GM21367 (cell line): ENCODE measurements at regions not wholly inside any gene's neighbourhood (a gene's known extent, or its start where the extent isn't known, plus 50 kb on each side); places are given as distances from the start of the nearest gene placed in this dataset.
A peak's percentile ranks its signal among the peaks of the same experiment; 100 is the strongest.
"Not testable (repeated sequence)": the region's sequence is repeated elsewhere in the genome, so short reads cannot be mapped to it uniquely, and the experiment has no call there.

Source experiments
- ATAC-seq: cut with Tn5 transposase; IDR thresholded peaks from one replicate; pipeline ENCODE4 v1.9.1; 2021; ENCODE audit not compliant: unreplicated experiment

DNA sequence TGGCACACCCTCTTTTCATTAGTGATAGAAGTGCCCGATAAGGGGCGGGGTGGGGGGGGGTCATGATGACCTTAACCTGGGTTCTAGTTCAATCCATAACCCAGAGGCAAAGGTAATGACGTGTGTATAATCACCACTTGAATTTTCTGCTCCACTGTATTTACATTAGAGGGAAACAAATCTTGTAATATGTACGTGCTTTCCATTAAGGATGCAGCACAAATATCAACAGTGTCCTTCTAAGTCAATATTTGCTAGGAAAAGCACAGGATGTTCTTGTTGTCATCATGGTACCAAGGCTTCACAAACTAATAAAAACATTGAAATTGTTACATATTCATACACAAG lies 121.2 kb upstream of the SLC38A2 start:
- ATAC-seq = no peak

DNA sequence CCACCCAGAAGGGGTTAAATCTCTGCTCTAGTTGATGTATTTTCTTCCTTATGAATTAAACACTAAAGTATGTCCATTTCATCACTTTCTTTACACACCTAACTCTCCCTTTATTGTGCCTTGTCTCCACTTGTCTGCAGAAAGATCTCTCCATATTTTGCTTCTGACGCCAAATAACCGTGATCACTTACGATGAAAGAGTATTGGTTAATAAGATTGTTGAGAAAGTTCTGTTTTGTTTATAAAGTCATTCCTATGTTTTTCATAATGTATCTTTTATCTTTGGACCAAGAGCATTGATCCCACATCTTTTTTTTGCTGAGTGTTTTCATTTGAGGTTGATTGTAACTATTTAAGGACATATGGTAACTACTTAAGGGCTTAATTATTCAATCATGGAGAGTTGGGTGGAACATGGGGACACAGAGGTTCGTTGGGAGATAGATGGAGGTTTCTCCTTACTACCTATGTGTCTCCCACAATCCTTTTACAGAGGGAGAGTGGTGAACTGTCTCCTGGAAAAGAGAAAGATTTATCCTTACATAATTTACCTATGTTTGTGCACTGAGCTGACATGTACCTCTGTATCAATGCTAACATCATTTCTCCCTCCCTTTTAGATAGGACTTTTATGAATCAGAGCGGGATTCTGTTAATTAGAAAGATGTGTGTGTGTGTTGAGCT lies 120.7 kb upstream of the SLC38A2 start:
- no peak for ATAC-seq

DNA sequence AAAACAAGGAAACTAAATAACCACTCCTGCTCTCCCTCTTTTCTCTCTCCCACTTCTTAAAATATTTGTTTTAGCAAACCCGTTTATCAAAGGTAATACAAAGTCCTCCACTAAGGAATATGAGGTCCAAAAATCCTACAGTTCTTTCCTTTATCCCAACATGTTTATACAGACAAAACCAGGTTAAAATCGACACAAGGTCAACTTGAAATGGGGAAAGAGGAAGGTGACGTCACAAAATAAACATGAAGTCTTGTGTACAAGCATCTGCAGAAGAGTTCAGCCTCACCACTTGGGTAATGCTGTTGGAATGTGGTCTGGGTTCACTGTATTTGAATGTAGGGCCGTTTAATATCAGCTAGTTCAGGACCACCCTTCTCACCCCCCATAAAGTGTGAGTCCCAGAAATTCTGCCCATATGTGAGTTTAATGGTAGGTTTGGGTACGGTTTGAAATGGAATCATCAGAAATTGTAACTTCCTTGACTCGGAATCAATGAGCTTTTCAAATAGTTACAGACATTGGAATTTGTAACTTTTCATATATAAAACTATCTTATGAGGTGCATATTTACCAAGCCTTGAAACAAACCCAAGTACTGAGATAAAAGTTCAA lies 120.0 kb upstream of the SLC38A2 start:
- no peak for ATAC-seq

DNA sequence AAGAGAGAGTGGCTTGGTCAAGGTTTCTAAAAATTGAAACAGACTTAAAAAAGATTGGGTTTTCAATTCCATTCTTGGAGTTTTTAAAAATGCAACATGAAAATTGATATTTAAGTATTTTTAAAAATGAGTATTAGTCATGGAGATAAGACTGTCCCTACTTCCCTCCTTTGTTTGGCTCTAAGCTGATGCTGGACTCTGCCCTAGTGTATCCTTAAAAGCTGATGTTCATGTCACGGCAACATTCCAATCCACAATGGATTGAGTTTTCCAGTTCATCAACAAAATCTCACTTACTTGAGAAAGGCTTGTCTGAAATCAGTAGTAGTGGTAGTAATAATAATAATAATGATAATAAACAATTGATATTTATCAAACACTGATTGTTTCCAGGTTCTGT lies 119.0 kb upstream of the SLC38A2 start:
- no peak for ATAC-seq

DNA sequence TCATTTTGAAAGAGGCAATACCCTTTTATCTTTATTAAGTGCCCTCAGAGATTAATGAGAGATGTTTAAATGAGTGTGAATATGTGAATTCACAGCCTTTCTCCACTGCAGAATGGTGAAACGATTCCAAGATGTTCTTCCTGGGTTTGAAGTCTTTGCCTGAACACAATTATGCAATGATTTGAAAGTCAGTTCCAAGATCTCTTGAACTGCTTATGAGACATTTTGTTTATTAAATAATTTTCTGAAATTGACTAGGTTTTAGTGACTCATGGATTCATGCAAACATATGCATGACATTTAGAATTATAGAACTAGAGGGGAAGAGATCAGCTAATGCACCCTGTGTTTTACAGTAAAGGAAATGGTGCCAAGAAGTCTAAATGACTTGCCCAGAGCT lies 118.1 kb upstream of the SLC38A2 start:
- ATAC-seq = no peak

DNA sequence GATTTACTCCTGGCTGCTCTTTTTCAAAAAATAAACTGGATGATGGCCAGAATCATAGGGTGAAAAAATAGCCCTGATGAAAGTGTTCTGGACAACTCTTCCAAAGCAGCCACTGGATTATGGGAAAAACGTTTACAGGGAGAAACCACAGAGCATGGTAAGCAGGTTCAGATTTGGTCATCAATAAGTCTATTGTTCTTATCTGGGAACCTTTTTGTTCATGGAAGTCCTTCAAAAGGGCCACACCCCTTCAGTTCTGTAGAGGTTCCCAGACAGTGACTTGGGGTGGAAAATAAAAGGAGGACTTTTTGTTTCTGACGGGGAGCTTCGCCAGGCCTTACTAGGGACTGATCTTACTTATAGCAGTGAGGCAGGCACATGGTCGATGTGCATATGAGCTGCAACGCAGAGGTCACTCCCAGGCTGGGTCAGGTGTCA lies 117.4 kb upstream of the SLC38A2 start:
- ATAC-seq = no peak

DNA sequence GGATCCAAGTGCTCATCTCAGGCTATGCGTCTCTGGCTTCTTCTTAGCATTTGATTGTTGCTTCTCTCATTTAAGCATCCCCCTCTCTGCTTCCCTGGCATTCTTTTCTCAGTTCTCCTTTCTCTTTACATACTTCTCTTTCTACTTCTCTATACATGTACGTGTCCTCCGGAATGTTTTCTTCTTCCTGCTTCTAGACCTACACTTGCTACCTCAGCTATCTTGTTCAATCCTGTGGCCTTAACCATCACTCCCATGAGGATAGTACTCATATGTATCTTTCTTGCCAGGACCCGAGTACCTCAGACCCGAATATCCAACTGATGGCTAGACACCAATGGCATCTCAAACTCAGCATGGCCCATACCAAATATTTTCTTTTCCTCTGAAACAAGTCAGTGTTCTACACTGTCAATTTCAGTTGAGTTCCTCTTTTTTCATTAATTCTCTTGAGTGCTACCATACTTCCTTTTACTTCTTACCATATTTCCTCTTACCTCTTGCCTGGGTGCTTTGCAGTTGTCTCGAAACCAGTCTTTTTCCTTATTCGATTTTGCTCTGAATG lies 115.1 kb upstream of the SLC38A2 start:
- ATAC-seq = no peak

DNA sequence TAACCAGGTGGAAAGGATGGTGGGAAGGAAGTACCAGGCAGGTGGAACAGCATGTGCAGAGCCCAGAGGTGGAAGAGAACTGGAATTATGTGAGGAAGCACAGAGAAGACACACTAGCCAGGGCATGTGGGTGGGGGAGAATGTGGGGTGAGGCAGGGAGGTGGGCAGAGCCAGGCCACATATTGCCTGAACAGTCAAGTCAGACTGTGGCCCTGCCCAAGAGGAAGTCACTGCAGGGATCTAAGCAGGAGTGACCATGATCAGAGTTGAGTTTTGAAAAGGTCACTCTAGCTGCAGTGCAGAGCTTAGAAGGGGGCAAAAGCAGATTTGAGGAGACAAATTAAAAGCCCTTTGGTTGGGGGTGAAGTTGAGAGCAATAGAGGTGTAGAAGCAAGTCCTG lies 114.0 kb upstream of the SLC38A2 start:
- no peak for ATAC-seq

DNA sequence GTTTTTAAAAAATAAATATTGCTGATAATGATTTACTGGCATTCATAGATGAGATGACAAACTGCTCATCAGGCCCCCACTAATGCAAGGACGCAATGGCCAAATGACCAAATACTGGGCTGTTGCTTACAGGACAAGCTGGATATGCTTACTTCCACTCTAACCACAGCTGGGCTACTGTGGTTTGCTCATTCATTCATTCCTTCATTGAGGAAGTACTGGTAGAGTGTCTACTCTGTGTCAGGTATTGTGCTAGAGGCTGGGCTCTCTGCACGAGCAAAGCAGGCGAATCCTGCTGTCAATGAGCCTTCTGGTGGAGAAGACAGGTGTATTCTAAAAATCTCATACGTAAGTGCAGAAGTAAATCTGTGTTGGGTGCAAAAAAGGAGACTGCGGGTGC lies 113.3 kb upstream of the SLC38A2 start:
- ATAC-seq = no peak

DNA sequence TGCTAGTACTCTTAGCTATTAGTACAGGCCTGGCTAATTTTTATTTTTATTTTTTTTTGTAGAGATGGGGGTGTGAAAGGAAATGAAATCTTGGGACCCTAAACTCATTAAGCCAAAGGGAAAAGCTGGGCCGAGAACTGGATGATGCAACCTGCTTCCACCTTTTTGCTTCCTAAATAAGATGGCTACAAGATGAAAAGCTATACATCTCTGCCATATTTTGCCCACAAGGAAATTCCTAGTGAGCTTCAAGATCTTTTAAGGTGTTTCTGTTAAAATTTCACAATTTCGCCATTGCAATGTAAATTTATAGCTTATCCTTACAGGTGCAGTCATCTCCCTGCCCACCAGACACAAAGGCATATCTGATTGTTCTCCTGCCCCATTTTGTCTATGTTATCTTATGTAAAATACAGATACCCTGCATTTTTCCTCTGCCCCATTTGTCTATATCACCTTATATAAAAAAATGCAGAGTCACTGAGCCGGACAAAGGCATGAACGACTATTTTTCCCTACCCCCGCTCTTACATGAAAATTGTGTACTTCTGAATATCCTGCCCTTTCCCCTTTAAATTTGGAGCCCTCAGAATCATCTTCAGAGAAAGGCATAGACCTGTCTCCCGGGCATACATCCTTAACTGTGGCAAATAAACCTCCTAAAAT lies 112.0 kb upstream of the SLC38A2 start:
- ATAC-seq = no peak

DNA sequence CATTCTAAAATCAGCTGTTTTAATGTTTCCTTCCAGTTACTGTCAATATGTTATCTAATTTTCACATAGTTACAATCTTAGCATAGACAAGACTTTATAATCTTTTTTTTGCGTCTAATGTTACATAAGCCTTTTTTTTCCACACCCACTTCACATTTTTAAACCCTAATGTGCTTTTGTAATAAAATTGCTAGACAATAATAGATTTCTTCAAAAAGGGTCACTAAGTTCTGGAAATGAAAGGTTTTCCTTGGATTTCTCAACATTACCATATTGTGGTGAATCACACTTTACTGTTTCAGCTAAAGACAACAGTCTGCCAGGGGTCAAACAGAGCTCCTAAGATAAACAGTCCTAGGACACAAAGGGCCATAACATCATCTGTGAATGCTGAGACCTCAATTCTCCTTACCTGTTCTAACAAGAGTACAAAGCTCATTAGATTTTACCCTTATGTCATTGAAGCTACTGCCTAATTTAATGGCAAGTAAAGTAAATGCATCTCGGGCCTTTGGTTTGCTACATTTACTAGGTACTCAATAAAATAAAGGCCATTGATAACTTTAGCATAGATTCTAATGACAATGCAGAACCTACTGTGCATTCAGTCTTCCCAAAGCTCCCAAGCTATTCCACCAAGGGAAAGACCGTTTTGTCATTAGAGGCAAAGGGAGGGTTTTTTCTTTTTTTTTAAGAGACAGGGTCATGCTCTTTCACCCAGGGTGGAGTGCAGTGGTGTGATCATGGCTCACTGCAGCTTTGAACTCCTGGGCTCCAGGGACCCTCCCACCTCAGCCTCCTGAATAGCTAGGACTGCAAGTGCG lies 111.2 kb upstream of the SLC38A2 start:
- ATAC-seq = no peak

DNA sequence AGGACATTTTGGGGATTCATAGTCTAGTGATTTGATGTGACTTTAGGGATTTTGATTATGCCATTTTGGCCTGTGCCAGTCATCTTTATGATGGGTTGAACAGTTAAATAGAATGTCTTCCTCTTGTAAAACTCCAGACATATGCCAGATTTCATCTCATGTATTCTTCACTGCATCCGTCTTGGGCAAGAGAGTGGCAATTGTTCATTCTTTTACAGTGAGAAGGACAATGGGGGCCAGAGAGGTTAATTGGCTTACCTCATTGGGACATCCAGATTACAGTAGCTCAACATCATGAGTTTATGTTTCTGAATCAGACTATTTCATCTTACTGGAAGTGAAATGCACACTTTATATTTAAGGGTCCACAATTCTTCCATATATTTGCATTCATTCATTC lies 108.2 kb upstream of the SLC38A2 start:
- ATAC-seq = no peak

DNA sequence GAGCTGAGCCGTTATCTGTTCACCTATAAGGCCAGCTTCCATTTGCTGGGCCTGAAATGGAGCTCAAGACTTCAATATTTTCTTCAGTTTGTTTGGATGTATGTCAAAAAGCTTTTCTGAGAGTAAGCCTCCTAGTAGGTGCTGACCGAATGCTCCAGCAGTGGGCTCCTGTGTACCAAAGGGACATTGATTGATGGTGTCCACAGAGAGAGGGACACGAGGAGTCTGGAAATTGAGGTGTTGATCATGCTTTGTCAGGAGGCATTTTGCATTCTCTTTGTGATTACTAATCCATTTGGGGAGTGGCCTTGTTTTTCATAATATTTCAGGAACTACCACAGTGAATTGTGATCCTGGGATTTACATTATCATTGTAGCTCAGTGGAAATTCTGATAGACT lies 107.7 kb upstream of the SLC38A2 start:
- ATAC-seq = no peak

DNA sequence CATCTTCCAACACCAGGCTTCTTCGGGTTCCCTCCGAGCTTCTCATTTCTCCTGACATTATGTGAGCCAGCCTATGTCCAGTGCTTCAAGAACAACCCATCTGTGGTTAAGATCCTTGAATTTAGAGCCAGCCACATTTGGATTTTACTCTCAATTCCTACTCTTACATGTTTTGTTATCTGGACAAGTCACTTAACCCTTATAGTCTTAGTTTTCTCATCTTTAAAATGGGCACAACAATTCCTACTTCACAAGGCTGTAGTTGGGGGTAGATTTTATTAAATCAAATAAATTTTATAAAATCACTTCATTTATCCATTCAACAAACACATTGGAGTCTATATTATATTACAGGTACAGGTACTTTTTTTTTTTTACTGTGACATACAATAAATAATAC lies 105.5 kb upstream of the SLC38A2 start:
- no peak for ATAC-seq

DNA sequence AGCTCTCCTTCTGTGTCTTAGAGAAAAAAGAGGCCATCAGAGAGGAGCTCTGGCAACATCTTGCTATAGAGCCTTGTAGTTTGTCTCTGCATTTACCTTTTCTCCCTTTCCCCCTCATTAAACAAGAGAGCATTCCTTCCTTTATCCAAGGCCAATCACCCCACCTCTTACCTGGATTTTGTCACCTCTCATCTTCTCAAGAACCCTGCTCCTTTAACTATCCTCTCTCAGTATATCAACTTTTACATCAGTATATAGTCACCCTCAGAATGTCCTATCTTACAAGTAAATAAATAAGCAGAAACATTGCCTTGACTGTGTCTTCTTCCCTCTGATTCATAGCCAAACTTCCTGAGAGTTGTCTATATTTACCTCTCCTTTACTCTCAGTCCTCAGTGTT lies 105.0 kb upstream of the SLC38A2 start:
- ATAC-seq = no peak

DNA sequence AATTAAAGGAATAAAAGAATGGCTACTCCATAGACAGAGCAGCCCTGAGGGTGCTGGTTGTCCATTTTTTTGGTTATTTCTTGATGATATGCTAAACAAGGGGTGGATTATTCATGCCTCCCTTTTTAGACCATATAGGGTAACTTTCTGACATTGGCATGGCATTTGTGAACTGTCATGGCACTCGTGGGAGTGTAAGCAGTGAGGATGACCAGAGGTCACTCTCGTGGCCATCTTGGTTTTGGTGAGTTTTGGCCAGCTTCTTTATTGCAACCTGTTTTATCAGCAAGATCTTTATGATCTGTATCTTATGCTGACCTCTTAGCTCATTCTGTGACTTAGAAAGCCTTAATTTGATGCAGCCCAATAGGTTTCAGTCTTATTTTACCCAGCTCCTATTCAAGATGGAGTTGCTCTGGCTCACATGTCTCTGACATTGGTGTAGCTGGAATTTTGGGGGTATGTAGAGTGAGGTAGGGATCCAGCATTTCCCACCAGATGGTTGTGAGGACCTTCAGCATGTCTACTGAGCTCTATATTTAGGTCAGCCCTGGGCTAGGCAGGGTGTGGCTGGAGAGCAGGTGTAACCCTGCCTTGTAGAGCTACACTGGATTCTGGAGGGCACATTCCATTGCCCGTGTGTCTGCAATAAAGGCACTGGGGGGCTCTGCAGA lies 103.5 kb upstream of the SLC38A2 start:
- no peak for ATAC-seq

DNA sequence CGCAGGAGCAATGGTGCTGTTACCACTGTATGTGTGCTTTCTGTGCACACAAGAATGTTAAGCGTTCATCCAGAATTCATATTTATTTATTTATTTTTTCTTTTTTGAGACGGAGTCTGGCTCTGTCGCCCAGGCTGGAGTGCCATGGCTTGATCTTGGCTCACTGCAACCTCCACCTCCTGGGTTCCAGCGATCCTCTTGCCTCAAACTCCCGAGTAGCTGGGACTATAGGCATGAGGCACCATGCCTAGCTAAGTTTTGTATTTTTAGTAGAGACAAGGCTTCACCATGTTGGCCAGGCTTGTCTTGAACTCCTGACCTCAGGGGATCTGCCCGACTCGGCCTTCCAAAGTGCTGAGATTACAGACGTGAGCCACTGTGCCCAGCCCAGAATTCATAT lies 101.8 kb upstream of the SLC38A2 start:
- ATAC-seq = not testable (repeated sequence)

DNA sequence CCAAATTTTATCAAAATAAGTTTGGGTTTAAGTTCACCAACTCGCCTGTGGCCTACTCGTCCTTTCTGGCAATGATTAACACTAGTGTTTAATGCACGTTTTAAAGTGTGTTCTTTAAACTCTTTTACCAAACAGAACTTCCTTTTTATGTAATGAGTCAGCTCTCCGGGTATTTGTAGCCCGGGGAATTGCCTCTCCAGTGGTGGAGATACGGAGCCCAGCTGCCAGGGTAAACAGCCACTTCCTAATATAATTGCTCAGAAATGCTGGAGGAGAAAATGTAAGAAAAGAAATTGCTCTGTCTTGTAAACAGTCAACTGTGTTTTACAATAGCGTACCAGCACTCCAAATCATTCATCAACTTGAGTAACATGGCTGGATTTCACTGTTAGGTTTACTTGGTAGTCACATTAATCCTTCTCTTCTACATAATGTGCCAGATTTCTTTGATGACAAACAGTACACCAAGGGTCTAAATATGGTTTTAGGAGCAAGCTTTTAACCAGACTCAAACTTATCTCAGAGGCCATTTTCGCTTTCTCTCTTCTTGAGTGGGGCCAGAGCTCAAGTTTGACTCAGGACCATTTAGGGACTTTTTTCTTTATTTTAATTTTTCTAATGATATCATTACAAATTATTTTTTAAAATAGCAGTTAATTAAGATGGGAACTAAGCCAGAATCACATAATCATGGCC lies 101.2 kb upstream of the SLC38A2 start:
- ATAC-seq = peak; percentile 49

DNA sequence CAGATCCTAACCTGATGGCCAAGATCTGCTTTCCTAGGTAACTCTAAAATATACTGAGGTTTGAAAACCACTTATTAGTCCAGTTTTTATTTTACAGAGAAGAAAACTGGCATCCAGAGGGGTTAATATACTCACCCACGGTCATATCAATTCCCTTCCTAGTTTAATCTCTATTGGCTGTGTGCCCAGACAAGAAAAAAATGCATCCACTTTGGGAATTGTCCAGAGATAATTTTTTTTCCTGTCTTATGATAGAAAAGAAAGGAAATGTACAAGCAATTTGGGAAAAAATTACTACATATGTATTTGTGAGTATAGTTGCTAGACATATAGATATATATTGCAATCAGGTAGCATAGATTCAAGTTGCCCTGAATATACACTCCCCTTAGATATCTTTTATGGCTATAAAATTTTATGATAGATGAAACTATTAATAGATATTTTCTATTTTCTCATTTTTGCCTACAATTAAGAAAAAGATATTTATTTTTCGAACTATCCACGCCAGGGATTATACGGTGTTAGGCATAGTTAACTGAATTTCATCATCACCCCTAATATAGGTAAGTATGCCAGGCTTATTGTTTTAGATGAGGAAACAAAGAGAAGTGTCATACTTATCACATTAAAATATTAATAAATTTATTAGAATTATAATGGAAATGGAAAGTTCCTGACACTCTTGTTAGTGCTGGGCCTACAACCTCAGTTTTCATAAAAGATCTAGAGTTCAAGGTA lies 100.5 kb upstream of the SLC38A2 start:
- ATAC-seq = no peak
